ENCODE measurements at regions not wholly inside any gene's neighbourhood (a gene's known extent, or its start where the extent isn't known, plus 50 kb on each side); places are given as distances from the start of the nearest gene placed in this dataset.

DNA sequence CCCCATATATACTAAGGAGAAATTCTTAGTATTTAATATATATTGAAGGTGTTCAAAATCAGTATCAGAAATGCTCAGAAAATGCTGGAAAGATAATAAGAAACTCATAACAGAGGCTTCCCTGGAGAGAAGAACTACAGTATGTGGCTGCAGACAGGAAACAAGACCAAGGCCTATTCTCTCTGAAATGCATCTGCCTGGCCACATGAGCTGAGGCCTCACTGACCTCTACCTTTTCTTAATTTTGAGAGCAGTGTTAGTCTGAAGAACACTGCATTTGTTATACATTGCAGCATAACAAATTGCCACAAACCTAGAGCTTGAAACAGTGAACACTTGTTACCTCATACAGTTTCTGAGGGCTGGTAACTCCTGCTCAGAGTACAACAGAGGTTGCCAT lies 133.4 kb upstream of the SPEF2 start:
- TF ChIP-seq EZH2 (IDR thresholded peaks at IDR 0.05) (no peak), POLR2AphosphoS5 (IDR thresholded peaks at IDR 0.05; ENCODE audit: borderline replicate concordance, low read depth, low read length) (no peak), FOXP2 (optimal IDR thresholded peaks at IDR 0.05; ENCODE audit: control extremely low read depth, extremely low read length, insufficient read depth) (no peak)
